ENCODE measurements at regions not wholly inside any gene's neighbourhood (a gene's known extent, or its start where the extent isn't known, plus 50 kb on each side); places are given as distances from the start of the nearest gene placed in this dataset.

- no peak for TF ChIP-seq CTCF (IDR thresholded peaks at IDR 0.05)
- no peak overlapping the region for H3K27ac ChIP-seq
- no peaks in the 10 kb centered on the region for H3K9me3 ChIP-seq
- no peak for DNase-seq (ENCODE audit: low spot score)
- H3K36me3 ChIP-seq: no peaks in the 10 kb centered on the region
- no peak for ATAC-seq (ENCODE audit: insufficient number of reproducible peaks, low FRiP score, low read depth)
- no peaks in the 10 kb centered on the region for H3K27me3 ChIP-seq (replicated peaks; ENCODE audit: insufficient read depth)
- H3K4me1 ChIP-seq (ENCODE audit: control insufficient read depth in 1 of 2, low read depth in 2 of 2): peaks cover 10 to 17% of the 10 kb centered on the region in 2 donors
- H3K4me3 ChIP-seq: no peak overlapping the region
Observed at GRCh38 chr7:17552373-17552772, 253.9 kb downstream of the AHR start.

- Histone ChIP-seq H3K27me3 (replicated peaks; ENCODE audit: insufficient read depth) (no peaks in the 10 kb centered on the region), H3K9me3 (no peaks in the 10 kb centered on the region), H3K27ac (no peak overlapping the region), H3K4me1 (ENCODE audit: control insufficient read depth in 1 of 2, low read depth in 2 of 2) (peaks cover 13 to 23% of the 10 kb centered on the region in 2 donors), H3K4me3 (no peak overlapping the region), H3K36me3 (no peaks in the 10 kb centered on the region)
- no peak for TF ChIP-seq CTCF (IDR thresholded peaks at IDR 0.05)
- DNase-seq (ENCODE audit: low spot score): no peak
- ATAC-seq (ENCODE audit: insufficient number of reproducible peaks, low FRiP score, low read depth): no peak
Observed at GRCh38 chr7:17552952-17553351, 254.5 kb downstream of the AHR start.

GRCh38 chr7:17554341-17555015, 256.0 kb downstream of the AHR start:
- DNase-seq (ENCODE audit: low spot score): no peak
- TF ChIP-seq CTCF (IDR thresholded peaks at IDR 0.05): no peak
- H3K4me3 ChIP-seq: no peak overlapping the region
- H3K27ac ChIP-seq: no peak overlapping the region
- no peaks in the 10 kb centered on the region for H3K9me3 ChIP-seq
- peaks cover 13 to 27% of the 10 kb centered on the region in 2 donors for H3K4me1 ChIP-seq (ENCODE audit: control insufficient read depth in 1 of 2, low read depth in 2 of 2)
- no peak for ATAC-seq (ENCODE audit: insufficient number of reproducible peaks, low FRiP score, low read depth)
- no peaks in the 10 kb centered on the region for H3K27me3 ChIP-seq (replicated peaks; ENCODE audit: insufficient read depth)
- H3K36me3 ChIP-seq: no peaks in the 10 kb centered on the region

- Histone ChIP-seq H3K4me3 (no peak overlapping the region), H3K27me3 (replicated peaks; ENCODE audit: insufficient read depth) (no peaks in the 10 kb centered on the region), H3K4me1 (ENCODE audit: control insufficient read depth in 1 of 2, low read depth in 2 of 2) (peaks cover 13 to 27% of the 10 kb centered on the region in 2 donors), H3K27ac (no peak overlapping the region), H3K36me3 (no peaks in the 10 kb centered on the region), H3K9me3 (no peaks in the 10 kb centered on the region)
- no peak for ATAC-seq (ENCODE audit: insufficient number of reproducible peaks, low FRiP score, low read depth)
- no peak for DNase-seq (ENCODE audit: low spot score)
- TF ChIP-seq CTCF (IDR thresholded peaks at IDR 0.05): no peak
Observed at GRCh38 chr7:17556247-17556956, 257.9 kb downstream of the AHR start.

- ATAC-seq (ENCODE audit: insufficient number of reproducible peaks, low FRiP score, low read depth) (no peak), DNase-seq (ENCODE audit: low spot score) (no peak)
- Histone ChIP-seq H3K4me1 (ENCODE audit: control insufficient read depth in 1 of 2, low read depth in 2 of 2) (peaks cover 13 to 27% of the 10 kb centered on the region in 2 donors), H3K4me3 (no peak overlapping the region), H3K27me3 (replicated peaks; ENCODE audit: insufficient read depth) (no peaks in the 10 kb centered on the region), H3K36me3 (no peaks in the 10 kb centered on the region), H3K27ac (no peak overlapping the region), H3K9me3 (no peaks in the 10 kb centered on the region)
- no peak for TF ChIP-seq CTCF (IDR thresholded peaks at IDR 0.05)
Observed at GRCh38 chr7:17557251-17557671, 258.8 kb downstream of the AHR start.
